GM12892 (cell line): ENCODE measurements at regions not wholly inside any gene's neighbourhood (a gene's known extent, or its start where the extent isn't known, plus 50 kb on each side); places are given as distances from the start of the nearest gene placed in this dataset.

Source experiments
- POLR2A ChIP-seq: IDR thresholded peaks from 2 replicates; pipeline ENCODE4 v1.6.1; 2011; ENCODE audit warnings: low read depth, low read length, control low read depth
- POLR2AphosphoS5 ChIP-seq: IDR thresholded peaks from 2 replicates; pipeline ENCODE4 v1.6.1; 2011; ENCODE audit warnings: low read depth, low read length, control low read depth

DNA sequence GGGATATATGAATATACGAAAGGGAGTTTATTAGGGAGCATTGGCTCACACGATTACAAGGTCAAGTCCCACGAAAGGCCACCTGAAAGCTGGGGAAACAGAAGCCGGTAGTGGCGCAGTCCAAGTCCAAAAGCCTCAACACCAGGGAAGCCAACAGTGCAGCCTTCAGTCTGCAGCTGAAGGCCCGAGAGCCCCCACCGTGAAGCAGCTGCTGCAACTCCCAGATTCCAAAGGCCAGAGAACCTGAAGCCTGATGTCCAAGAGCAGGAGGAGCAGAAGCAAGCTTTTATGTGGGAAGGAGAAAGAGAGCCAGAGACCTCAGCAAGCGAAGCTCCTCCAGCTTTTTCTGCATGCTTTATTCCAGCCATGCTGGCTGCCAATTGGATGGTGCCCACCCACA lies 275.8 kb downstream of the PTTG2 start:
- no peak for TF ChIP-seq POLR2A
- no peak for TF ChIP-seq POLR2AphosphoS5
